Ishikawa (cell line): ENCODE measurements at regions not wholly inside any gene's neighbourhood (a gene's known extent, or its start where the extent isn't known, plus 50 kb on each side); places are given as distances from the start of the nearest gene placed in this dataset.

Source experiments
- CEBPB ChIP-seq: IDR thresholded peaks from 2 replicates; pipeline ENCODE4 v1.6.1; 2012
- CREB1 ChIP-seq: IDR thresholded peaks from 2 replicates; pipeline ENCODE4 v1.6.1; 2012; ENCODE audit warnings: low read depth
- EGR1 ChIP-seq: IDR thresholded peaks from 2 replicates; pipeline ENCODE4 v1.6.1; 2012
- EP300 ChIP-seq: IDR thresholded peaks from 2 replicates; pipeline ENCODE4 v1.6.1; 2012; ENCODE audit warnings: borderline replicate concordance
- FOXM1 ChIP-seq: IDR thresholded peaks from 2 replicates; pipeline ENCODE4 v1.6.1; 2012; ENCODE audit warnings: low read depth, borderline replicate concordance
- NFIC ChIP-seq: IDR thresholded peaks from 2 replicates; pipeline ENCODE4 v1.6.1; 2012
- RAD21 ChIP-seq: IDR thresholded peaks from 2 replicates; pipeline ENCODE4 v1.6.1; 2012; ENCODE audit warnings: low read depth
- TAF1 ChIP-seq: IDR thresholded peaks from 2 replicates; pipeline ENCODE4 v1.6.1; 2012; ENCODE audit warnings: low read depth, mild to moderate bottlenecking
- TCF12 ChIP-seq: IDR thresholded peaks from 2 replicates; pipeline ENCODE4 v1.6.1; 2012; ENCODE audit warnings: low read depth
- TEAD4 ChIP-seq: IDR thresholded peaks from 2 replicates; pipeline ENCODE4 v1.6.1; 2012
- YY1 ChIP-seq: IDR thresholded peaks from 2 replicates; pipeline ENCODE4 v1.6.1; 2012; ENCODE audit warnings: low read depth
- ZBTB7A ChIP-seq: IDR thresholded peaks from 2 replicates; pipeline ENCODE4 v1.6.1; 2012; ENCODE audit warnings: low read depth
- TF ChIP-seq, protein P1 (sequence below): IDR thresholded peaks from 2 replicates; pipeline ENCODE4 v1.6.1; 2012; ENCODE audit warnings: low read depth, mild to moderate bottlenecking
- TF ChIP-seq, protein P2 (sequence below): IDR thresholded peaks from 2 replicates; pipeline ENCODE4 v1.6.1; 2012
- TF ChIP-seq, protein P3 (sequence below): IDR thresholded peaks from 2 replicates; pipeline ENCODE4 v1.6.1; 2012

DNA sequence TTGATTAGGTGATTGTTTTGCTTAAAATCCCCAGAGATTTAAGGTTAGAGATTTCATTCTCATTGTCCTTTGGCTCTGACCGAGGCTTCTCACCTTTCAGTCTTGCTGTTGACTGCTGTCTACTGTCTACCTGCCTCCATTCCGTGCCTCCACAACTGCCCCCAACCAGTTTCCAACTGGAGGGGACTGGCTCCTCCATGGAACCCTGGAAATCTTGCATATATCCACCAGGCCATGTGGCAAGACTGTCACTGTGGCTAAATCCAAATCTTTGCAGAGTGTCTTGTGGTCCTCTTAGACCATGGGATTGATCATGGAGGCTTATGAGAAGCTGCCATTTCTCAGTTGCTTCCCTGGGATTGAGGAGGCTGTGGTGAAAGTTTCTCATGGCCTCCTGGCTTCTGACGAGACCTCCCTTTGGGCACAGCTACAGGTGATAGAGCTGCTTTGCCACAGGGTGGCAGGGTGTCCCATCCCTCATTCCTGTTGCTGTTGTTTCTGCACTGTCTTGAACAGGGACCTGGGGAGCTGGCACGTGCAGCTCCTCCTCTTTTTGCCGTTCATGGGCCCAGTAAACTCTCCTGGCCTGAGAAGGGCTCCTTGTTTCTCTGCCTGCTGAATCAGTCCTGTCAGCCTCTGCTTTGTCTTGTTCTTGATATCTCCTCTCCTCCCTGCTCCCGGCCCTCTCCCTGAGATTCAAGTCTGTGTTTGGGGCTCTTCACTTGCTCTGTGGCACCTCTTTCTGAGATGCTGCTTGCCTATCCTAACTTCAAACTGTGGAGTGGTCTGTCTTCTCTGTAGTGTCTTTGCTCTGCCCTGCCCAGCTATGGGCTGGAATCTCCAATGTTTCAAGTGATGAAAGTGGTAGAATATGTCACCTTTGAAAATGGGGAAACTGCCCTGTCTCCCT lies 63.6 kb upstream of the IGFBP3 start:
- TF ChIP-seq, protein P1, sequence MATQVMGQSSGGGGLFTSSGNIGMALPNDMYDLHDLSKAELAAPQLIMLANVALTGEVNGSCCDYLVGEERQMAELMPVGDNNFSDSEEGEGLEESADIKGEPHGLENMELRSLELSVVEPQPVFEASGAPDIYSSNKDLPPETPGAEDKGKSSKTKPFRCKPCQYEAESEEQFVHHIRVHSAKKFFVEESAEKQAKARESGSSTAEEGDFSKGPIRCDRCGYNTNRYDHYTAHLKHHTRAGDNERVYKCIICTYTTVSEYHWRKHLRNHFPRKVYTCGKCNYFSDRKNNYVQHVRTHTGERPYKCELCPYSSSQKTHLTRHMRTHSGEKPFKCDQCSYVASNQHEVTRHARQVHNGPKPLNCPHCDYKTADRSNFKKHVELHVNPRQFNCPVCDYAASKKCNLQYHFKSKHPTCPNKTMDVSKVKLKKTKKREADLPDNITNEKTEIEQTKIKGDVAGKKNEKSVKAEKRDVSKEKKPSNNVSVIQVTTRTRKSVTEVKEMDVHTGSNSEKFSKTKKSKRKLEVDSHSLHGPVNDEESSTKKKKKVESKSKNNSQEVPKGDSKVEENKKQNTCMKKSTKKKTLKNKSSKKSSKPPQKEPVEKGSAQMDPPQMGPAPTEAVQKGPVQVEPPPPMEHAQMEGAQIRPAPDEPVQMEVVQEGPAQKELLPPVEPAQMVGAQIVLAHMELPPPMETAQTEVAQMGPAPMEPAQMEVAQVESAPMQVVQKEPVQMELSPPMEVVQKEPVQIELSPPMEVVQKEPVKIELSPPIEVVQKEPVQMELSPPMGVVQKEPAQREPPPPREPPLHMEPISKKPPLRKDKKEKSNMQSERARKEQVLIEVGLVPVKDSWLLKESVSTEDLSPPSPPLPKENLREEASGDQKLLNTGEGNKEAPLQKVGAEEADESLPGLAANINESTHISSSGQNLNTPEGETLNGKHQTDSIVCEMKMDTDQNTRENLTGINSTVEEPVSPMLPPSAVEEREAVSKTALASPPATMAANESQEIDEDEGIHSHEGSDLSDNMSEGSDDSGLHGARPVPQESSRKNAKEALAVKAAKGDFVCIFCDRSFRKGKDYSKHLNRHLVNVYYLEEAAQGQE = no peak
- TF ChIP-seq RAD21 = peak; percentile 52; the same call in 1 of the 2 replicates
- TF ChIP-seq, protein P2, sequence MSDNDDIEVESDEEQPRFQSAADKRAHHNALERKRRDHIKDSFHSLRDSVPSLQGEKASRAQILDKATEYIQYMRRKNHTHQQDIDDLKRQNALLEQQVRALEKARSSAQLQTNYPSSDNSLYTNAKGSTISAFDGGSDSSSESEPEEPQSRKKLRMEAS = no peak
- TF ChIP-seq CEBPB = no peak
- TF ChIP-seq TEAD4 = no peak
- TF ChIP-seq CREB1 = no peak
- no peak for TF ChIP-seq TAF1

DNA sequence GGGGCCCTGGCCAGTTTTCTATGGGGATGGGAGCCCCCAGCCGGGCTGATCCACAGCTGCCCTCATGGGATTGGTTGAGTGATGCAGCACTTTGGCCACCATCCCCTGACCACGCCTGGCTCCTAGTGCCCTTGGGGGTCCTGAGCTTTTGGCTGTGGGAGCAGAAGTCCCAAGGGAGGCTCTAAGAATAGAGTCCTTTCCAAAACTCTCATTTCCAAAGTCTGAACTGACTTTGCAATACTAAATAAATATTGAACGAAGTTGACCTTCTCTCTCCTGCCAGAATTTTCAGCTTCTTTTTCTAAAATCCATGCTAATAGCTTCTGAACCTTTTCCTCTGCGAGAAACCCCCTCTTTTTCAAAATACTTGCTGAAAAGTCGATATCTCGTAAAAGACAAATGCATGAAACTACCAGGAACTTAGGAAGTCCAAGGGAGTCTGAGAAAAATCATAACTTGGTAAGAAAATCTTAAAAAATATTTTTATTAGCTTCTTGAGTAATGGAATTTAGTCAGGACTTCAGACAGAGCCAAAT lies 62.7 kb upstream of the IGFBP3 start:
- no peak for TF ChIP-seq FOXM1
- TF ChIP-seq EGR1 = no peak
- no peak for TF ChIP-seq TCF12
- TF ChIP-seq RAD21 = no peak
- no peak for TF ChIP-seq CEBPB
- TF ChIP-seq TAF1 = no peak
- no peak for TF ChIP-seq EP300
- TF ChIP-seq, protein P1 = no peak
- TF ChIP-seq, protein P3, sequence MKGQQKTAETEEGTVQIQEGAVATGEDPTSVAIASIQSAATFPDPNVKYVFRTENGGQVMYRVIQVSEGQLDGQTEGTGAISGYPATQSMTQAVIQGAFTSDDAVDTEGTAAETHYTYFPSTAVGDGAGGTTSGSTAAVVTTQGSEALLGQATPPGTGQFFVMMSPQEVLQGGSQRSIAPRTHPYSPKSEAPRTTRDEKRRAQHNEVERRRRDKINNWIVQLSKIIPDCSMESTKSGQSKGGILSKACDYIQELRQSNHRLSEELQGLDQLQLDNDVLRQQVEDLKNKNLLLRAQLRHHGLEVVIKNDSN = no peak
- TF ChIP-seq CREB1 = no peak
- TF ChIP-seq, protein P2 = no peak

DNA sequence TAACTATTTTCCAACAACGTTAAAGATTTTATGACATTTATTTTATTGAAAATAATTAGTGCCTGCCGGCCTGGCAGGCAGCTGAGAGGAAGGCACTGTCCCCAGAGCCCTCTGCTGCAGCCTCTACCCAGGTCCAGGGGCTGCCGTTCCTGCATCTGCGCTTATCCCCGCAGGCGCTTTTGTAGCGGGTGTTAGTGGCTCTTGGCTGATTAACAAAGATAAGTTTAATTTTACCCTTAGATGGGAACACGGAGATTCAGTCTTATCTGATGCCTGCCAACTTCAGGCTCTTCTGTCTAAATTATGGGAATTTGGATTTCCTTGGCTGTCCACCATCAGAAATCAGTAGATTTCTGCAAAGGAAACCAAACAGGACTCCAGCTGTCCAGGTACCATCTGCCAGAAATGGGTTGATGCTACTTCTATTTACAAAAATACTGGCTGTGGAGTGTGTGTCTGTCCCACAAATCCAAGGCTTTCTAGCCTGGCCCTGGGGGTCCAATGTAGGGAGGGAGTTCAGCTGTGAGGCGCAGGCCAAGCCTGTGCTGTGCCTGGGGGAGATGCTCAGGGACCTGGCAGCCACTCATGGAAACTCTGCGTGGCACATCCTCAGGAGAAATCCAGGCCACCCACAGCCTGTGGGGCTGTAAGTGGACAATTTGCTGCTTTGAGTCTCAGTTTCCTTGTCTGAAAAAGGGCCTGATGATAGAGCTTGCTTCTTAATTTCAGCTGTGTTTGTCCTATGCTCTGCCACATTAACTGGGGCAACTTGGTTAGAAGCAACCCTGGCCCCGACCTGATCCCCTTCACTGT lies 62.0 kb upstream of the IGFBP3 start:
- TF ChIP-seq RAD21 (no peak), YY1 (no peak), EGR1 (no peak), TAF1 (no peak), CEBPB (no peak), CREB1 (no peak)
- TF ChIP-seq, protein P2 = no peak

DNA sequence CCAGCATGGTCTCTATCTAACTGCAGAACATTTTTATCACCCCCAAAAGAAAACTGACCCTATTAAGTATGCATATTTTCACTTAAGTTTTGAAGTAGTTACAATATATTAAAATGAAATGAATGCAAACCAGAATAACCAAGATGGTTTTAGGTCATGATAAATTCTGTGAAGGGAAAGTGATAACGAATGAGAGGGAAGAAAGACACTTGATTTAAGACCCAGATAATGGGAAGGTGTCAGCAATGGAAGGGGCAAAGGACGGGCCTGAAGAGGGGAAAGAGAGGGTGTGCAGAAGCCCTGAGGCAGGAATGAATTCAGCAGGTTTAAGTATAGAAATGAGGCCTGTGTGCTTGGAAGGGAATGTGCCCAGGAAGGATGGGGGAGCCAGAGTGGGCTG lies 61.1 kb upstream of the IGFBP3 start:
- no peak for TF ChIP-seq ZBTB7A
- no peak for TF ChIP-seq EP300
- TF ChIP-seq, protein P2 = no peak

DNA sequence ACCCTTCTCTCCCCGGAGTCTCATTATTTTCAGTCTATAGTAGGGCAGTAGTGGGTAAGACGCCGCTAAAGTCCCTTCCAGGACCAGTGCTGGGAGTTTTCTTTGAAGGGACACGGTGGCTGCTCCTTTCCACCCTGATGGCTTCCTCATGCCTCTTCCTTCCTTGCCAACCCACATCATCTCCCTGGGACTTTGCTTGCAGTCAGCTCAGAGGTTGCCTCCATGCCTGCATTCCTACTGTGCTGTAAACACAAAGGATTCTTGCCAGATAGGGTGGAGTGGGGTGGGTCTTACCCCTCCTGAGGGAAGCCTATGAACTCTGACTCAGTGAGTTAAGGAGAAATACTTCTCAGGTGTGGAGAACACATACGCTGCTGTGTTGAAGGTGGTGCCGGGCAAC lies 59.9 kb upstream of the IGFBP3 start:
- TF ChIP-seq TEAD4 (no peak), FOXM1 (no peak), EP300 (no peak), NFIC (no peak)
- TF ChIP-seq, protein P3 = no peak
